Muscle of leg (tissue), 3 donors: ENCODE measurements at regions not wholly inside any gene's neighbourhood (a gene's known extent, or its start where the extent isn't known, plus 50 kb on each side); places are given as distances from the start of the nearest gene placed in this dataset.
A peak's percentile ranks its signal among the peaks of the same experiment; 100 is the strongest.

Experiments
- DNase-seq: peaks from one replicate; pipeline ENCODE4 v3.0.0; 2013
- H3K27ac ChIP-seq: one replicate; pipeline ENCODE4 v1.5.1; 2013; ENCODE audit warnings: mild to moderate bottlenecking, low read length, control low read depth
- H3K27me3 ChIP-seq: one replicate; pipeline ENCODE4 v1.6.1; 2013; ENCODE audit warnings: low read length; ENCODE audit not compliant: control insufficient read depth, insufficient read depth
- H3K36me3 ChIP-seq: one replicate; pipeline ENCODE4 v1.6.1; 2013; ENCODE audit warnings: low read length; ENCODE audit not compliant: control insufficient read depth, insufficient read depth
- H3K4me1 ChIP-seq: one replicate; pipeline ENCODE4 v1.6.1; 2013; ENCODE audit warnings: low read length; ENCODE audit not compliant: control insufficient read depth, insufficient read depth
- H3K4me3 ChIP-seq: one replicate; pipeline ENCODE4 v1.5.1; 2013; ENCODE audit warnings: low read length, control low read depth
- H3K9me3 ChIP-seq: replicated peaks from 2 replicates; pipeline ENCODE4 v1.6.1; 2013; ENCODE audit warnings: low read depth, low read length; ENCODE audit not compliant: control insufficient read depth
- WGBS: methylation state at CpG from one replicate; pipeline ENCODE4 v1.1.5; 2013; ENCODE audit warnings: missing lambda C conversion rate; ENCODE audit not compliant: insufficient coverage; 5-methylcytosine and 5-hydroxymethylcytosine counted together

DNA sequence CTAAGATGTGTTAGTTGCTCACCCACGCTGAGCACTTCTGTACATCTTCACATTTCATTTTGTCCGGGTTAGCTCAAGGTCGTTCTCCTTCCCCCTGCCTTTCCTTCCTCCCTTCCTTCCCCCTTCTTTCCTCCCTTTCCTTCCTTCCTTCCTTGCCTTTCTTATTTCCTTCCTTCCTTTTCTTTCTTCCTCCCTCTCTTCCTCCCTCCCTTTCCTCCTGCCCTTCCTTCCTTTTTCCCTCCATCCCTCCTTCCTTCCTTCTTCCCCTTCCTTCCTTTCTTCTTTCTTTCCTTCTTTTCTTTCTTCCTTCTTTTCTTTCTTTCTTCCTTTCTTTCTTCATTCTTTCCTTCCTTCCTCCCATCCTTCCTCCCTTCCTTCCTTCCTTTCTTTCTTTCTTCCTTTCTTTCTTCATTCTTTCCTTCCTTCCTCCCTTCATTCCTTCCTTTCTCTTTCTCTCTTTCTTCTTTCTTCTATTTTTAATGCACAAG is 129.8 kb downstream of the FAM174B start:
- Histone ChIP-seq H3K27ac (peak overlapping the region; percentile 47), H3K4me1 (peaks cover 12% of the 10 kb centered on the region)
- WGBS, result 36% methylated on average over 3 of the region's 3 CpGs

DNA sequence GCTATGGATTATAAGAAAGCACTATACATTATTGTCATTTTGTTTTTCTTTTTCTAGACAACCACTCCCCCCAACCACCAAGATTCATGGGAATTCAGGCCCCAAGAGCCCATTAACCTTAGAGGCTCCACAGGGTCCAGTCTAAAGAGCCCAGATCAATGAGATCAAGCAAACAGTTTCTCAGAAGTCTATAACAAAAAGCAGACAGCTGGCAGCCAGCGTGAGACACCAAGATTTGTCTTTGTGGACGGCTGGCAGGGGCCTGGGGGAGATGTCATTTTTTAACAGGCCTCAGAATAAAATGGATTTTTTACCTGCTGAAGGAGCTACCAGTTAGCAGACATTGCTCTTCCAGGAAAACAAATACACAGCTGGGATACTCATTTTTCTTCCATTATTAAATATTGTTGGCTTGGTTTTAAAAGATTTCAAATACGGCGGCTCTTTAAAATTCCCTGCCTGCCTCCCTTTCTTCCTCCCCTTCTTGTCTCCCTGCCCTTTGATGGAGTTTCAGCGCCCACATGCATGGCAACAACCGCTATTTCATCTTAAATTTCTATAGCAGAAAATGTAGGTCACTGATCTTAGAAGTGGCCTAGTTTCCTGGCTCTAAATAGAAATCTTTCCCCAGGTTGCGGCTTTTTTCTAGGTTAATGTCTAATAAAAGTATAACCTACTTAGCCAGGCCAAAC is 130.6 kb downstream of the FAM174B start:
- Histone ChIP-seq H3K27ac (peak overlapping the region; percentile 4), H3K27me3 (no peaks in the 10 kb centered on the region), H3K4me3 (no peak overlapping the region), H3K36me3 (no peaks in the 10 kb centered on the region), H3K4me1 (peaks cover 12% of the 10 kb centered on the region), H3K9me3 (no peaks in the 10 kb centered on the region)
- peak; percentile 74 for DNase-seq
- WGBS, result no CpG with 5 or more reads among the region's 7 CpGs

More for the DNA sequence above, 129.8 kb downstream of the FAM174B start:
- Histone ChIP-seq H3K27me3 (no peaks in the 10 kb centered on the region), H3K9me3 (no peaks in the 10 kb centered on the region), H3K36me3 (no peaks in the 10 kb centered on the region), H3K4me3 (no peak overlapping the region)
- no peak for DNase-seq

DNA sequence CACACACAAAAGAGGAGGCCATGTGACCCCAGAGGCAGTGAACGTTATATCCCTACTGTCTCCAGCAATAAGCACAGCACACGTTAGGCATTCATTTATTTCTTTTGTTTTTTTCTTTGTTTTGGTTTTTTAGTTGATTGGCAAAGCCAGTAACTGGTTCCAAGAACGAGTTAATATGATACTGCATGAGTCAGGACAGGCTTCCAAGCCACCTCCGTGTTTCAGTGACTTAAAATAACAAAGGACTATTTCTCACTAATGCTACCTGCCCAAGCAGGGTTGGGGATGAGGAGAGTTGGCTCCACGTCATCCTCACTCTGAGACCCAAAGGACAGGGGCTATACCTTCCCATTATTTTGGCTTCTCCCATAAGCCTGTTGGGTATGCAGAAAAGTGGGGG is 130.5 kb downstream of the ST8SIA2 start:
- Histone ChIP-seq H3K27me3 (no peaks in the 10 kb centered on the region), H3K27ac (no peak overlapping the region), H3K4me3 (no peak overlapping the region), H3K4me1 (peaks cover 12% of the 10 kb centered on the region), H3K9me3 (no peaks in the 10 kb centered on the region), H3K36me3 (no peaks in the 10 kb centered on the region)
- no CpG with 5 or more reads among the region's 5 CpGs for WGBS
- no peak for DNase-seq

DNA sequence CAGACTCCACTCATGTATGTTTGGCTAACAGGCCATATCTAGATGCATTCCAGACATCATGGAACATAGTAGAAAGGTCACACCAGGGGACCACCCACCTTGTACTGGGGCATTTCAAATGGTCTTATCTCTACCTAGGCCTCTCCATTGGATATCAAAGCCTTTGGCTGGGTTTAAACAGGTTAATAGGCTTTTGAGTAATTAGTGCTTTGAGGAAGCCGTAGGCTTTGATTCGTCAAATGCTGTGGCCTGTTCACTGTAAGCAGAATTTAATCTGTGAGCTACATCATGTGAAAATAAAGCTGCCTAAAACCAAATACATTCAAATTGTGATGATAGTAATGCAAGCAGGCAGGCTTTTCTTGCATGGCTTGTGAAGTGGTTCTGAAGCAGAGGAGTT is 129.5 kb downstream of the ST8SIA2 start:
- no CpG with 5 or more reads among the region's 2 CpGs for WGBS
- no peak overlapping the region for H3K4me3 ChIP-seq
- no peaks in the 10 kb centered on the region for H3K9me3 ChIP-seq
- H3K27me3 ChIP-seq, result no peaks in the 10 kb centered on the region
- H3K4me1 ChIP-seq, result peaks cover 12% of the 10 kb centered on the region
- no peak for DNase-seq
- no peak overlapping the region for H3K27ac ChIP-seq
- H3K36me3 ChIP-seq, result no peaks in the 10 kb centered on the region

DNA sequence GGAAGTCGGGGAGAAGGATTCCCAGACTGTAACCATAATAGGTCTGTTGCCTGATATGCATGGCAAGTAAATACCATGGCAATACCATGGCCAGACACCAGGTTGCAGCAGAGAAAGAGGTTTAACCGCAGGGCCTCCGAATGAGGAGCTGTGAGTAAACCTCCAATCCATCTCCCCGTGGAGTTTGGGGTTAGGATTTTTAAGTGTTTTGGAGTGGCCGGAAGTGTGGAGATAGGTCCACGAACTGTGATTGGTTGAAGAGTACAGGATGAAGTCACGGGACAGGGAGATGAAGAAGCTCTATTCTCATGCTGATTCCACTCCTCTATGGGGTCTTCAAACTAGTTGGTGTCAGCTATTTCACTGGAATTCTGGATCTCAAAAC is 127.9 kb downstream of the ST8SIA2 start:
- Histone ChIP-seq H3K27me3 (no peaks in the 10 kb centered on the region), H3K36me3 (no peaks in the 10 kb centered on the region), H3K4me1 (peaks cover 8% of the 10 kb centered on the region), H3K9me3 (no peaks in the 10 kb centered on the region), H3K4me3 (no peak overlapping the region), H3K27ac (peak overlapping the region; percentile 29)
- DNase-seq, result peak; percentile 95
- WGBS, result 14% methylated on average over 1 of the region's 7 CpGs

DNA sequence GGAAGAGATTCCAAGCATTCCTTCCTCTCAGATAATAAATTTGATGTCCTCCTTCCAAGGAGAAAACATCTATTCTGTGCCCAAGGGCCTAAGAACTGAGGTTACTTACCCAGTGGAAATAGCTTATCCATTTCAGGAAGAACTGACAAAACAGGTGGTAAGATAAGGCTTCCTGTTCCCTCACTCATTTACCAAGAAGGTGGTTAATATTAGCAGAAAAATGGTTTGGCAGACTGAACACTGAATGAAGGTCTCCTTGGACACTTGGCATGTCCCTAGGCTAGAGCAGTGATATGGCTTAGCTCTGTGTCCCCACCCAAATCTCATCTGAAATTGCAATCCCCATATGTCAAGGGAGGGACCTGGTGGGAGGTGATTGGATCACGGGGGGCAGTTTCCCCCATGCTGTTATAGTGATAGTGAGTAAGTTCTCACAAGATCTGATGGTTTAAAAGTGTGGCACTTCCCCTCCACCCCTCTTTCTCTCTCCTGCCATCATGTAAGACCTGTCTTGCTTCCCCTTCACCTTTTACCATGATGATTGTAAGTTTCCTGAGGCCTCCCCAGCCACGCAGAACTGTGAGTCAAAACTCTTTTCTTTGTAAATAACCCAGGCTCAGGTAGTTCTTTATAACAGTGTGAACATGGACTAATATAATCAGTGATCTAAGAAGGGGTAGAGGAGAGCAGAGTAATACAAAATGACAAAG is 127.4 kb downstream of the ST8SIA2 start:
- DNase-seq, result no peak
- H3K27me3 ChIP-seq, result no peaks in the 10 kb centered on the region
- no CpG with 5 or more reads among the region's 2 CpGs for WGBS
- H3K9me3 ChIP-seq, result no peaks in the 10 kb centered on the region
- H3K27ac ChIP-seq, result no peak overlapping the region
- peaks cover 8% of the 10 kb centered on the region for H3K4me1 ChIP-seq
- no peak overlapping the region for H3K4me3 ChIP-seq
- no peaks in the 10 kb centered on the region for H3K36me3 ChIP-seq

DNA sequence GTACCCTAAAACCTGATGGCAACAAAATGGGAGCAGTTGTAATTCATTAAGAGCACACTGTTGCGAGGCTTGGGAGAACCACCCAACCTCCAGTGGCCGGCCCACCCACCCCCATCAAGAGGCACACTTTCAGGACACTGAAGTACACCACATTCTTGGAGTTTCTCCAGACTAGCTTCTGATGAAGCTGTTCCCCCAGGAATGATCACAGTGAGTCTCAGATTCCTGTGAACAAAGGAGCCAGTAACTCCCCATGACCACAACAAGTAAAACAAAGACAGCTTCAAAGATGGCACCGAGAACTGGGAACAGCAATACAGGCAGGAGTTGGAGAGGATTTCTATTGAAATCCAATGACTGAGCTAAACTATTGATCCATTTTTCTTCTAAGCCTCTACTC is 126.0 kb downstream of the ST8SIA2 start:
- DNase-seq, result no peak
- Histone ChIP-seq H3K36me3 (no peaks in the 10 kb centered on the region), H3K9me3 (no peaks in the 10 kb centered on the region), H3K27ac (no peak overlapping the region), H3K4me3 (no peak overlapping the region), H3K4me1 (peaks cover 8% of the 10 kb centered on the region), H3K27me3 (no peaks in the 10 kb centered on the region)
- 50% methylated on average over 1 of the region's 3 CpGs for WGBS
